ENCODE measurements at regions not wholly inside any gene's neighbourhood (a gene's known extent, or its start where the extent isn't known, plus 50 kb on each side); places are given as distances from the start of the nearest gene placed in this dataset.

GRCh38 chr11:127574478-127574877, 573.9 kb upstream of the KIRREL3 start:
- TF ChIP-seq BHLHE40 (IDR thresholded peaks at IDR 0.05; ENCODE audit: low read depth, low read length) (no peak), CTCF (conservative IDR thresholded peaks at IDR 0.05; ENCODE audit: low read depth, low read length) (no peak), CEBPB (IDR thresholded peaks at IDR 0.05; ENCODE audit: low read depth, low read length) (no peak), RAD21 (IDR thresholded peaks at IDR 0.05; ENCODE audit: low read length) (no peak), NFE2L2 (IDR thresholded peaks at IDR 0.05; ENCODE audit: low read depth, low read length) (no peak), POLR2A (IDR thresholded peaks at IDR 0.05; ENCODE audit: low read depth, low read length) (no peak), CHD1 (IDR thresholded peaks at IDR 0.05; ENCODE audit: low read depth, low read length) (no peak), MXI1 (IDR thresholded peaks at IDR 0.05; ENCODE audit: borderline replicate concordance, low read depth, low read length) (no peak), USF2 (IDR thresholded peaks at IDR 0.05; ENCODE audit: low read depth, low read length) (no peak), MAFK (IDR thresholded peaks at IDR 0.05; ENCODE audit: low read depth, low read length) (no peak), ELK1 (IDR thresholded peaks at IDR 0.05; ENCODE audit: borderline replicate concordance, low read depth, low read length) (no peak)
